Hippocampal formation (tissue), 2 donors: ENCODE measurements at regions not wholly inside any gene's neighbourhood (a gene's known extent, or its start where the extent isn't known, plus 50 kb on each side); places are given as distances from the start of the nearest gene placed in this dataset.
"Not testable (repeated sequence)": the region's sequence is repeated elsewhere in the genome, so short reads cannot be mapped to it uniquely, and the experiment has no call there.

Experiments used
- DNase-seq, 2 donors: peaks; one replicate each; lab custom pipeline; 2025; lab: John Stamatoyannopoulos, UW

DNA sequence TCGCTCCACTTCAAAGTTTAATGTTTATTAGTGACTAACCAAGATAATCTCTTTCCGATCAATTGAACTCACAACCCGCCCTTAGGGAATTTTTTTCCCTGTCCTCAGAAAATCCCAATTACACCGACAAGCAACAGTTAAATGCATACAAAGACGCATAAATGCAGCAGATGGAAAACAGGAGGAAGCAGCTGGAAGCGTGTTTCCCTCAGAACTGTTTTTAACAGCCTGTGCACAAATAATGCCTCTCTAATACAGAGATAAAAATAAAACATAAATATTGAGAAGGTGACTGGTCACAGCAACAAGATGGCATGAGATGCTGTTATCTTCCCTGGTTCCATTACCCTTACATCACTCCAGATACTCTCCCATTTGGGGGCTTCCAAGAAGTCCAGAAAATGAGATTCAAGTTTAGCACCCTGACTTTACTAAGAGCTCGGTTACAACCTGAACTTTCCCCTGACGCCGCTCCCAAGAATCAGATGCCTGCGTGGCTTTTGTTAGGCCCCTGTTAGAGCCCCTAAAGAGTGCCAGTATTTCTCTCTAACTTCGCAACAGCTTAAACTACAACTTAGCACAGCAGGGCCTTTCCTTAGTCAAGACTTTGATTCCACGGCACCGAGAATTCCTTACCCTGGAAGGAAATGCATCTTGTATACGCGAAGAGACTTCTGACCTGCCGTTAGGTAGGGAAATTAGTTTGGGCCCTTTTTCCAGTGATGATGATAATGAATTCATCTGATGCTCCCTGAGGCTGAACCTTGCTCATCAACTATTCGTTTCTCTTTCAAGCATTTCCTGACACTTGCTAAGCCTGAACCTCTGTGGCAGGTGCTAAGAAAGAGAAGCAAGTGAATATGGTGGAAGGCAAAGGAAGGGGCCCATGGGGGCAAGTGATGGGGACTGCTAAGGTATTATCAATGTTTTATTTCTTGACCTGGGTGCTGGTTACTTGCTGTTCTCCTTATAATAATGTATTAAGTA, 137.7 kb upstream of the SMYD2 start:
- no peak for DNase-seq

- DNase-seq, result not testable (repeated sequence)
Observed at GRCh38 chr1:214144521-214144920, 136.4 kb upstream of the SMYD2 start.

DNA sequence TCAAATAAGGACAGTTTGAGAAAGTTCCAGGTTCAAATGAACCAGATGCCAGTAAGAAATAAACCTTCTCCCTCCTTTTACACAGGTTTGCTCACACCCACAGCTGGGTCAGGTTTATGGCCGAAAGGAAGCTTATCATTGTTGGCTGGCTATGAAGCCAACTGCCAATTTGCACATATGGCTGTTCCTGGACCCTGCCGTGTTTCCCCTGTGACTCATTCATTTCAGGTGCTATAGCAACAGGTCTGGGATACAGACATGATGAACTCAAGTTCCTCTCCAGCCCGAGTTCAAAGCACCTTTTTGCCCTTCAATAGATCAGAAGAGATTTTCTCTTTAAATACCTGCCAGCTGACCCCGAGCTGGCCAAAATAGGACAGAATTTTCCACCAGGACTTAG, 134.4 kb upstream of the SMYD2 start:
- no peak for DNase-seq

DNA sequence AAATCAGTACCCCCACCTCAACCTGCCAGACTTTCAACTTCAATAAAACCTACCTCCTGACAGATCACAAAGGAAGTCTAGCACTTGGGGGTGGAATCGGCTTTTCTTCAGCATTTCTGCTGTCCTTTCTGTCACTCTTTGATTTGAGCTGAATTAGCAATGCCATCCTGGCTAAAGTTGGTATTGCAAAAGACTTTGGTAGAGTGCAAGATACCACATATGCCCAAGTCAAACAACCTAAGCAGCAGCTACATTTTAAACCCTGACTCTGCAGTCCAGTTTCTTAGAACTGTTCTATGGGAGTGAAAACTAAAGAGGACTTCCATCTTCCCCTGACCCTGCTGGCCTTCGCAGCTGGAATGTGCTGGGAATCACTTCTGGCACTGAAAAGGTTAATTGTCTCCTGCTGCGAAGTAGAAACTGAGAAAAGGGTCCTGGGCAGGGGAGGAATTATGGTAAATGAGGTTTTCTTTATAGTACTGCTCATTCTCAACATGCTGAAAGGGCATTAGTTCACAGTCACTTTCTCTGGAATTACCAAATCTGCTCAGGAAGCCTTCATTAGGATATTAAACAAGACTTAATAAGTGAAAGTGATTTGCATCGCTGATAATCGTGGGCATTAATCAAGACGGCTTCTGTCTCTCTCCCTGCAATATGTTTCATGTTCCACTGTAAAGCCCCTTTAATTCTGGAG, 126.2 kb upstream of the SMYD2 start:
- no peak for DNase-seq

- DNase-seq, result no peak
Observed at GRCh38 chr1:214155987-214156625, 124.9 kb upstream of the SMYD2 start.

- DNase-seq, result no peak
Observed at GRCh38 chr1:214164173-214164572, 116.8 kb upstream of the SMYD2 start.

DNA sequence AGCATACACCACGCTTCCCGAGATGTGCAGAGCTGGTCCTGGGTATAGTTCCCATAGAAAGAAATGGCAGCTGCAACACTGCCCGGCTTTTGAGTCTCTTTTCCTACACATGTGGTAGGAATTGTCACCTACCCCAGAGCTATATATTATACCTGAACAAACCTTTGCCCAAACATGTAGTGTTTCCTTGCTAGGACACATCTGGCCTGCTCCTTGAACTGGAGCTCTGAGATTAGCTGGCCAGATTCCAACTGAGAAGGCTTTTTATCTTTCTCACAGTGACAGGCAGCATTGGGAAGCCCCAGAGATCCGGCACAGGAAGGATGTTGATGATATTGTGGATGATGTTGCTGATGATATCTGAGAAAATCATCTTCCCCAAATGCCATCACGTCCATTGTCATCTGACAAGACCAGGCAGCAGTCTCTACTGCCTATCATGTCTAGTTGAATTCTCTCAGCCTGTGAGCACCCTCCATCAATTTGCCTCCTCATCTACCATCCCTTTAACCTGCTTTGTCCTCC, 115.0 kb upstream of the SMYD2 start:
- no peak for DNase-seq

DNA sequence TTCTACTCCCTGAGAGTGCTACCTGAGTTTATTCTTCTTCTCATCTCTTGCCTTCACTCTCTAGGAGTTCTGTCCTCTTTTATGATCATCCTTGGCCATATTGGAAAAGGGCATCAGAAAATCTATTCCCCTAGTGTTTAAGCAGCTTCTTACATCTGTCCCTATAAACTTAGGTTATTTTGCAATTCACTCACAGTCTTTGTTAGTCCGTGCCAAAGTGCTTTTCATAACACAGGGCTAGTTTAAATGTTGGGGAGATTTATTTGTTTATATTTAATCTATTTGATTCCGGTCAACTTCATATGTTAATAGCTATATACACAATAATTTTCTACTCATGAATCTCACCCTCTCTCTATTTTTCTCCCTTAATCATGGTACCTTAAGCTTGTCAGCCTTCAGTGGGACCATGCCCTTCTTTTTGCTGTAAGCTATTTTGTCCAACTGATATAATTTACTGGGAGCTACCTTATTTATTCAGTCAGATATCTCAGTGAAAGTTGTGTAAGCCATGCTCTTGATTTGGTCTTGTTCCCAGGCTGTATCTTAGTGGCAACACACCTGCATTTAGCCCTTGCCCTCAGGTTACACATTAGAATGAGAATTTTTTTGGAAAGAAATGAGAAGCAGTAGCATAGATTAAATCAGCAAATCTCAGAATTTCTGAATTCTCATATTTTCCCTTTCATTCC, 106.3 kb upstream of the SMYD2 start:
- DNase-seq, result no peak

- no peak for DNase-seq
Observed at GRCh38 chr1:214178102-214178501, 102.9 kb upstream of the SMYD2 start.

DNA sequence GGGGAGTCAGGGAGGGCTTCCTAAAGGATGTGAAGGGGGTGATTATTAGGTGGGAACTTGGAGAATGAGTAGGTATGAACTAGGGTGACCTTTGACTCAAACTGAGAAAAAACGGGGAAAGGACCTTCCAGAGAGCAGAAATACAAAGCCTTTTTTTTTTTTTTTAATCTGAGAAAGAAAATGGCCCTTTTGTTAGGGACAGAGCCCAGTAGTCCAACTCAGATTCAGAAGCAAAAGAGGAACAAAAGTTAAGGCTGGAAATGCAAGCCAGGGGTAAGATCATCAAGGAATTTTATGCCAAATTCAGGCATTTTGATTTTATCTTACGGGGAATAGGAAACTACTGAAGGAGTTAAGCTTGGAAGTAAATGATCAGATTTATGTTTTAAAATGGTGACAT, 96.0 kb upstream of the SMYD2 start:
- DNase-seq, result no peak

DNA sequence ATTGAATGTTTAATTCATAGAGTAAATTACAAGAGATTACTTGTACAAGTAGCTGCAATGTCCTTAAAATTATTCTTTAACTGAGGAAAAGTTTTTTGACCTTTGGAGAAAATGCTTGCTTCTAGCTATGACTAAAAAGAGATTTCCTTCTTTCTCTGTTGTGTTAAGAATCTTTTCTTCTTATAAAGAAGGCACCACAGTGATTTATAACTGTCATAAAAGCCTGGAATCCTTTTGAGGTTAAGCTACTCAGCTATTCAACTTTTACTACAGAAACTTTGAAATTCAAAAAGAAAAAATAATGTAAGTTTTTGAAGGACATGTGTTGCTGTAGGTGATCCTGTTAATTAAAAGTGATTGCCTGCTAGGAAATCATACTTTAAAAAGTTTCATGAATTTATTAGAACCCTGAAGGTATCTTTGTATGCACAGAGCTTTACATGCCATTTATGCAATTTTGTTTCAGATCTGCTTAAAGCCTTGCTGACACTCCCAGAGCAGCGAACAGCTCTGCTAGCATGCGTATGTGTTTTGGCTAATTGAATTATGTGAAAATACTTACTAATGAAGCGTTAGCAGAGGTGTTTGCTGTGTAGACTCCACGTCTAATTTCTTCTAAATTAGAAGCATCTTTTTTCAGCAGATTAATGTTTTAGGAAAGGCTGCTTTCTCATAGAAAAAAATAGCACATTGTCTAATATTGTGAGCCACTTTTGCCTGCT, 94.7 kb upstream of the SMYD2 start:
- DNase-seq, result no peak

DNA sequence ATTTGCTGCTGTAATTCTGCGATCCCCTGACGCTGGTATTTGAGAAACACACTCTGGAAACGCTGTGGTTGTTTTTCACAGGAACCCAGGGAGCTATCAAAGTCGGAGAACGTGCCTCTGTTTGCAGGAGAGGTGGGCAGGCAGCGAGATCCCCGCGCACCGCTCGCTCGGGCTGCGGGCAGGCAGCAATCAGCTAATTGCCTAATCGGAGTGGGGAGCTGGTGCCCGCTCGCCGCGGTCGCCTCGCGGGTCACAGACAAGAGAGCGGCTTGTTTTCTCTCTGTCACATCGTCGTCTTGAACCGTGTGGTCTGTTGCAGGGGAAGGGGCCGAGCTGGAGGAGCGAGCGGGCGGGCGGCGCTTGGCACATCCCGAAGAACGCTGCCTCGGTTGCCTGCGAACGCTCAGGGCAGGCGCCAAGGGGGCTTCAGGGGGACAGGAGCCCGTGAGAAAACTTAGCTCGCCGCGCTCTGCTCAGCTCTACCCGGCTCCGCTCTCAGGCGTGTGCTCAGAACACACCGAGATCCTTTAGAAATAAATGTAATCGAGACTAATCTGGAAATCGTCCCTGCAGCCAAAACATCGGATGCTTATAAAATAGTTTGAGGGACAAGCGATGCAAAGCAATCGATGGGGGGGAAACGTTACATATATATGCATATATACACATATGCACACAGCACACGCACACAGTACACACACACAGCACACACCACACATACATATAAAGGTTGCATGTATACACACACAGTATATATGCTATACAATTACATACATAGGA, 93.6 kb upstream of the SMYD2 start:
- DNase-seq, result peak in 1 of 2 donors; percentile 36

- no peak for DNase-seq
Observed at GRCh38 chr1:214187933-214188332, 93.0 kb upstream of the SMYD2 start.

GRCh38 chr1:214188835-214189234, 92.1 kb upstream of the SMYD2 start:
- DNase-seq, result no peak

DNA sequence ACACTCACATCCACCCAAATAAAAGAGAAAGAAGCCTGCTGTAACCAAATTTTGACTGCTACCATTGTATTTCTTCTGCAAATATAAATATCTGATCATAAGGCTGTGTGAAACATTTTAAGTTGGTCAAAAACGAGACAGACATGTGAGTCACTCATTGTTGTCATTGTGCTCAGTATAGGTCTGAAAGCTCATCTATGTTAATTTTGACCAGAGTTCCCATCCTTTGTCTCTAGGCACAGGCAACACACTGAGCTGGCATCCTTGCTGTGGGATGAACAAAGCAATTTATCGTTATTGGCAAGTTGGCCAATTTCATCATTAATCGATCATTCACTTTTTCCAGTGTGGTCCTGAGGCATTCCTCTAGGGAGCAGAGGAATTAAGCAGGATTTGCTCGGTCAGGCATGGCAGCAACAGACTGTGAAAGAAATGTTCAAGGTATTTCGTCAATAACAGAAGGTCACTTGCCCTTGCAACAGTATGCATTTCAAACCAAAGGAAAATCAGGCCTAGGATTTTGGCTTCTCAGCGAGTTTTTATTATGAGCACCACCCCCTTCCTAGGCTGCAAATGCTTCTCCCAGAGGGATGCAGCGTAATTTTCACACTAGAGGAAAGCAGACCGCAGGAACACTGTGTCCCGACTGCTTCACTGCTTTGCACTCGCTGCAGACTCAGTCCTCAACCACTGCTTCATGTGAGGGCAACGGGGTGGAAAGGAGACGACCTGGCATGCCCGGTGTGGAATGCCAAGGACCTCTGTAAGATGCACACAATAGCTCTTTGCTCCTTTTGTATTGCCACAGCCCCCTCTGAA, 87.9 kb upstream of the SMYD2 start:
- DNase-seq, result no peak

DNA sequence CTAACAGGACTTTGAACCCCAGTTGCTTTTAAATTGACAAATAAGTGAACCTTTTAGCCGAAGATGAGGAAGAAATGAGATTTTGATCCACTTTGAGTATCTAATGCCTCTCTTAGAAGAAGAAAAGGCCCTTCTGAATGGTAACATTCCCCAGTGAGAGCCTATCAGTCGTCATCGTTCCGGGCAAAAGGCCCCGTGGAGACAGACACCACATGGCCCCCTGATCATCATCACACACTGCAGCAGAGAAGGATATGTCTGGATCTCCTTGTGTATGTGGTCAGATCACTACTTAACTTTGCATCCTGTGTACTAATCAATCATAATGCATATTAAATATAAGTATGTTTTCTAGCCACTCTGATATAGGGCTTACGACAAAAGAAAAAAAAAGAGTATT, 87.3 kb upstream of the SMYD2 start:
- DNase-seq, result no peak

GRCh38 chr1:214198571-214198970, 82.4 kb upstream of the SMYD2 start:
- DNase-seq, result peak in 1 of 2 donors; percentile 25

- no peak for DNase-seq
Observed at GRCh38 chr1:214199585-214199984, 81.4 kb upstream of the SMYD2 start.

GRCh38 chr1:214202992-214203391, 78.0 kb upstream of the SMYD2 start:
- no peak for DNase-seq
